ENCODE measurements at regions not wholly inside any gene's neighbourhood (a gene's known extent, or its start where the extent isn't known, plus 50 kb on each side); places are given as distances from the start of the nearest gene placed in this dataset.
A peak's percentile ranks its signal among the peaks of the same experiment; 100 is the strongest.
"Not testable (repeated sequence)": the region's sequence is repeated elsewhere in the genome, so short reads cannot be mapped to it uniquely, and the experiment has no call there.

DNA sequence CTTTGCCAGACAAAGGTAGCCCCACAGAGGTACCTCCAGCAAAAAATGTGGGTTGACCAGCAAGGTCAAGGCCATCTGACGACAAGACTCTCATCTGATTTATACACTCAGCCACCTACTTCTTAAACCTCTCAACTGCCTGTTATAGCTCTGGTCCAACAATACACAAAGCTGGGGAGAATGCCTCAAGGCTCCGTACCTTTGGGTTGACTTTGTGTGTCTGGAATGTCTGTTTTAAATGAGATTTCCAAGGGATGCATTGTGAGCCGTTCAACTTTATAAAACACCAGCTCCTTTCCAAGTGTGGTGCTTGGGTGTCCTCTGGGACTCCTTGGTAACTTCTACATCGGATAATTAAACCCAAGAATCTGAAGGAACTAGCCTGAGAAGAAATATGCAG is 167.0 kb upstream of the RPL34 start:
- no peak for DNase-seq

DNA sequence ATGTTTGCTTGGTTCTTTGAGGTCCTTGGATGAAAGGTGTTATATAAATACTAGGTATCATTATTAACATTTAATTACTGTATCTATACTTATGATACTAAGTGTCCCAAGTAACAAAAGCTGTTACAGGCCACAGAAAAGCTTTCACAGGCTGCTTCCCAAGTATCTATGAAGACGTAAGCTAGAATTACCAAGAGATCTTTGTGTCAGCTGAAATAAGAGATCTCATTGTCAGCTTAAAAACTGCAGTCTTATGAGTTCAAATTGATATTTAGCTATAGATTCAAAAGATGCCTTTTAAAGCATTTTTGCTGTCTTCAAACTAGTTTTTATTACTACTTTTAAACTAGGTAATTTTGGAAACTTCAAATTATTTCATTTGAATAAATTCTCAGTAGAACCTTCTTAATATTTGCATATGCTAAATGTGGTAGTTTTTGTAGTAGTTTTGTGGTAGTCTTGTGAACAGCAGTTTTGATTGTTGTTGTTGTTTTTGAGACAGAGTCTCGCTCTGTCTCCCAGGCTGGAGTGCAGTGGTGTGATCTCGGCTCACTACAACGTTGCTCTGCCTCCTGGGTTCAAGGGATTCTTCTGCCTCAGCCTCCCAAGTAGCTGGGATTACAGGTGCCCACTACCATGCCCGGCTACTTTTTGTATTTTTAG is 170.0 kb upstream of the RPL34 start:
- DNase-seq = no peak

DNA sequence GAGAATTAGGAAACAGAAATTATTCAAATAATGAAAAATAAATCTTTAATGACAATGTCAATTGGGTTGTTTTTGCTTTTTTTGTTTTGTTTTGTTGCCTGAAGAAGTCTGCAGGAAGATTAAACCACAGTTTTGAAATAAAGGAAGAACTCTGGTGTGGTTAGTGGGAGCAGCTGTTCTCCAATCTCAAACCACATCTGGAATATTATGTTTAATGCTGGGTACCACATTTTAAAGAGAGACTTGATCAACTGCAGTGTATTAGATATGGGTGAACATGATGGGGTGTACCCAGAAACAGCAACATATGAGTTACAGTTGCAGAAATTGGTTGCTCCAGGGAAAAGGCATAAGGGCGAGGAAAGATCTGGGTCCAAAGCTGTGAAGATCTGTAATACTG is 171.2 kb upstream of the RPL34 start:
- no peak for DNase-seq

DNA sequence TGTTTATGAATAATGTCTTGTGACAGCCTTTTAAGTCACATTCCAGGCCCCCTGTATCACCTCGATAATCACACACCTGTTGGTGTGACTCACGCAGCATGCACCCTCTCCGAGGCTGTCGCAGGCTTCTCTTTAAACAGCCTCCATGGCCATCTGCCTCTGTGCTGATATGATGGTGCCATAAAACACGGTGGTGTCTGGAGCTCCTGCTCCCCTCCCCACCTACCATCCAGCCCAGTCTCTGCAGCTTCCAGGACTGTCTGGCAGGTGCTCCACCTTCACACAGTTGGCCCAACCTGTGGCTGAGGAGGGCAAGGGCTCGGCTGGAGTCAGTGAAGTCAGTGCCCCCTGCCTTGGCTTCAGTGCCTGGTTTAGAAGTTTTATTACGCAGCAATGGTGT is 173.8 kb upstream of the RPL34 start:
- DNase-seq = no peak

DNA sequence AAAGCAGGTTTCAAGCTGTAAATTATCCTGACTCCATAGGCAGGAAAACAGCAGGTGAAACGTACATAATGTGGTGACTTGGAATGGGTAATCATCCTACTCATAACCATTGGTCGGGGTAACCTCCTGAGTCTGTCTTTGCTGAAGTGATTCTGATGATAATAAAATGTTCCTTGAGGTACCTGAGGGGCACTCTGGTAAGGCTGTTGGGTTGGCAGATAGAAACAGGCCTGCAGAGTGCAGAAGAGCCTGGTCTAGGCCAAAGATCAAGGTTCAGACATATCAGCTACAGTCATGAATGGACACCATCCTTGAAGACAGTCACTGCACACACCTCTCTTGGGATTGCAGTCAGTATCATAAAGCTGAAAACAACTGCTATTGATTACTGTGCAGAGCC is 174.7 kb upstream of the RPL34 start:
- DNase-seq = no peak

DNA sequence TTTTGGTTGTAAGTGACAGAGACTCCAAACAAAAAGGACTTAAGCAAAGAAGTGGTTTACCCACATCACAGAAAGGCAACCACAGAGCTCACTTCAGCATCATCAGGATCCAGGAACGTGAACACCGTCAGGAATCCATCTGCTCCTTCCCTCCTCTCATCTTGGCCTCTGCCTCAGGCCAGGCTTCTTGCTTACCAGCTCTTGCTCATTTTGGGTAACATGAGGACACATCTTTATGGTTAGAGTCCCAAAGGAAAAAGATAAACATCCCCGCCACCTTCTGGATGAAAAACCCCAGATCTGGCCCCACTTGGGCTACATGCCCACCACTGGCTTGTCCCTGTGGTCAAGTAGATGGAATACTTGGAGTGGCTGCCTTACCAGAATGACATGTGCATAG is 176.8 kb upstream of the RPL34 start:
- no peak for DNase-seq

DNA sequence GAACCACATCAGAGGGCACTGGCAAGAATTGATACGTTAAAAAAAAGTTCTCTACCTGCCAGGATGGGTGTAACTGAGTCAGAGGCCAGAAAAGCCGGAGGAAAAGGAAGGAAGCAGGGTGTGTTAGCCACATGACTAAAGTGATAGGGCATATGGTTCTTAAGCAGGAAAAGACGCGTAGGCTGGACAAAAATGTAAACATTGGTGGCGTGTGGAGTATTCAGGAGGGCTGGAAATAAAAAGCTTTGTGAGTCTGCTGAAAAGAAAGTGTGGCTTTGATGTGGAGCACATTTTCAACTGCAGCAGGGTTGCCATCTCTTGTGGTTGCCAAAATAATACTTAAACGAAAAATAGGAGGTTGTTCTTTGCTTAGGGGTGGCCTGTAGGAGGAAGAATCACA is 186.5 kb upstream of the RPL34 start:
- no peak for DNase-seq

DNA sequence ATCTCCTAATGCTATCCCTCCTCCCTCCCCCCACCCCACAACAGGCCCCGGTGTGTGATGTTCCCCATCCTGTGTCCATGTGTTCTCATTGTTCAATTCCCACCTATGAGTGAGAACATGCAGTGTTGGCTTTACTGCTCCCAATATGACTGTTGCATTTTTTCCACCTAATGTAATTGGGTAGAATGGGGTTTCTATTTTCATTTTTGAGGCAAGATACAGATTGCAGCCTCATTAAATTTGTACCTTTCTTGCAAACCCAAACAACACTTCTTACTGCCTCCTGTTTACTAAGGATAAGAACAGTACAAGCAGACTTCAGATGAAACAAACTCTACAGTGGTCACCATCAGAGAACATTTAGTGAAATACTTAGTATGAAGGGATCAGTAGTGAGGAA is 187.0 kb upstream of the RPL34 start:
- DNase-seq = not testable (repeated sequence)

DNA sequence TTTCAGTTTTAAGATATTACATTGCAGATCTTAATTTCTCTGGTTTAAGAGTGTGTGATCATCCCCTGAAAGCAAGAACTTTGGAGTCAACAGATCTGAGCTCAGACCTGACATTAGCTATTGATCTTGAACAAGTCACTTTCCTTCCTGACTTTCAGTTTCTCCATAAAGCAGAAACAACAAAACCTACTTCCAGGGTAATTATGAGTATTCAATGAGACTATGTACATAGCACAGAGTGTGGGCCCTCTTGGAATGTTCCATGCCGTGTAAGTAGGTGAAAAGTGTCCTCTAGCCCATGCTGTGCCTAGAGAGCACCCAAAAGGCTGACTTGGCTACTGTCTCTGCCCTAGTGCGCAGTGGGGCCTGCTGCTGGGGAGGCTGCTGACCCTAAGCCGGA is 188.0 kb upstream of the RPL34 start:
- DNase-seq = no peak

DNA sequence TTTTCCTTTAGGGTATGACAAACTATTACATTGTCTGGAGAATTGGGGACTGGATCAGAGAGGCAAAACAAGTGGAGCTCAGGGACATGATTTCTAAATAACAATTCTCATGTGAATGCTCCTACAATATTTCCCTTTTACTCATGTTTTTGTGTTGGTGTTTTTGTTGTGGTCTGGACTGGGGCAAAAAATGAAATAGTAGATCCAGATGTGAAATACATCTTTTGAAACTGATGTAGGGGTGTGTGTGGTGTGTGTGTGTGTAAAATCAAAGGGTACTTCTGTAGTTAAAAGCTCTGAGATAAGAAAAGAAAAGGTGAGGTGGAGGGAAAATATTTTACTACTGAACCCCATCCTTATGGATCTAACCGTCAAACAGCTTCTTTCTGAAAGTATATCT is 188.4 kb upstream of the RPL34 start:
- DNase-seq = no peak

DNA sequence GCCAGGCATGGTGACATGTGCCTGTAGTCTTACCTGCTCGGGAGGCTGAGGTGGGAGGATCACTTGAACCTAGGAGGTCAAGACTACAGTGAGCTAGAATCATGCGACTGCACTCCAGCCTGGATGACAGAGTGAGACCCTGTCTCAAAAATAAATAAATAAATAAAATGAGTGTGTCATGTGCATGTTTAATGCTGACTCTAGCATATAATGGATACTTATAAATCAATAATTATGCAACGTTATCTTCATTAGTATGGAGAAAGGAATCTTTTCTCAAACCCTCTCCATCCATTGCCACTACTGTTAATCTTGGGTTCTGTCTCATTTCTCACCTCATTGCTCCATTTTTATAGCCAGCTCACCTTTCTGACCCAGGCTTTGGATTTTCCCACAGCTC is 189.5 kb upstream of the RPL34 start:
- DNase-seq = no peak

DNA sequence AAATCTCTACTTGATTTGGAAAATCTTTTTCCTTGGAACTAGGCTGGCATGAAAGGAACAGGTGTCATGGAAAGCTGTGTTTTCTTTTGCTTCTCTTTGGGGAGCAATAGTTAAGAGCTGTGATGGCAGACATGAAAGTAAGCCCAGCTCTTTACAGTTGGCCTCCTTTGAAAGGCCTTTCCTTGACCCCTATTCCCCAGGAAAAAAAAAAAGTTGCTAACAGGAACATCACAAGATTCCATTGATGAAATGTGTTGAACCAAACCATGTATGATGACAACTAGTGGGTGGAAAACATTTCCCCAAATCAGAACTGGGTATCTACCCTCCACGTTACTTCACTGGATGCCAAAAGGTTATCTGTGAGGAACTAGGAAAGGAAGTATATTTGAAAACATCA is 190.7 kb upstream of the RPL34 start:
- DNase-seq = no peak

DNA sequence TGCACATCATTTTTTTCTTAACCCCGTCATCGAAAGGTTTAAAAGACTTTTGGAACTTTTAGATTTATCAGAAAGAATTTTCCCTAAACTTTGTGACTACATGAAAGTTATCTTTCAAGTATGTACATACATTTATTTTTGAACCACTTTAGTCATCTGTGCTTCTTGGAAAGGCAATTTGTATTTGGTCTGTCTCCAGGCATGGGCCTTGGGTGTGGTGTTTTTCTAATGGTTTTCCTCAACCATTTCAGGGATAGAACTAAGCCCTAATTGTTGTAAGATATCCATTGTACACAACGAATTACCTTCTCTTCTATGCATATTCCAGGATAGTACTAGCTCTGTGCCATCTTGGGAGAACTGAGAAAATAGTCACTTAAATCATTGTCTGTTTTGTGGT is 191.5 kb upstream of the RPL34 start:
- no peak for DNase-seq

DNA sequence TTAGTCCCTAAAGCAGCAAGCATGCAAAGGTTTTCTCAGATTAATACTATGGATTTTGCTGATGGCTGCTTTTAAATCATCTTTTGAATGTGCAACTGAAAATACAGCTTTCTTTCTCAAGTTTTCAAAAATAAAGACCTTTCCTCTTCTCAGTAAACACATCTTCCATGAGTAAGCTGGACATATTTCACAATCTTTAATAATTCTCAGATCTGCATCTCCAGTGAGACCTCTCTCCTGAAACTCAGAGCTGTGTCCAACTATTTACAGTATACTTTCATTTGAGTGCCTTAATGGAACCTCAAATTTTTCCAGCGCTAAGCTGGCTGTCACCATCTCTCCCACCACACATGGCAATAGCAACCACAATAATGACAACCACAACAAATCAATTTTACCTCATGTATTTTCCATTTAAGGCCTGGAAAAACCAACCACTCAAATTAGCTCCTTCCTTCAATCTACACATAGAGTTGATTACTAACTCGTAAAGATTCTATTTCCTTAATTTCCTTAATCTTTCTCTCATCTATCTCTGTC is 192.4 kb upstream of the RPL34 start:
- DNase-seq = no peak

DNA sequence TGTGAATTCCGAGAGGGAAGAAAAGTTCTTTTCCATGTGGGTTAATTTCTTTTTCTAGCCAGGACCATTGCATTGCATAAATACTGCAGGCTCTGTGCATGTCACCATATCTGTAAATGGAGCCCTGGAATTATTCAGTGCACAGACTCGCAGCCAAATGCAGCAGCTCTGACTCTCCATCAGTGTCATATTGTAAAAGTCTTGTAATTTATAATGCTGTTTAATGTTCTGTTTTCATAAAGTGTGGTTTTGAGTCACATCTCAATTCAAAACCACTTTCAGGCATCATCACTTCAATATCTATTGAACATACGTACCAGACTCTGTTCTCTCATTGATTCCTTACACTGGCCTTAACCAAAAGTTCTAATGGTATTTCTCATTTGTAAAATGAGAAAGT is 193.9 kb upstream of the RPL34 start:
- no peak for DNase-seq

DNA sequence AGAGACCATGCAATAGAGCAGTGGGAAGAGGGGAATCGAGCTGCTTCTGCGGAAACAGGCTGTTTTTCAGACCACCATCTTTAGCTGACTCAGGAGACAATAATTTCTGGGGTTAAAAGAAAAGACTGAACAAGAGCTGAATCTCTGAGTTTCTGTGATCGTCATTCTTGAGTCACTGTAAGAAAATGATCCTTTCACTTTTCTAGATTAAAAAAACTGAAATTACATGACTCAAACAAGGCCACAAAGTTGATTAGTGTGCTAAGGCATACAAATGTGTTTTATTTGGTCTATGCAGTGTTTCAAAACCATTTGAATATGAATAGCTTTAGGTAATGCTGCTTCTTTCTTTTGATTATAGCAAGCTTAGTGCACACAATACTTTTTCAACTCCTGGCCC is 194.4 kb upstream of the RPL34 start:
- DNase-seq = peak; percentile 7

DNA sequence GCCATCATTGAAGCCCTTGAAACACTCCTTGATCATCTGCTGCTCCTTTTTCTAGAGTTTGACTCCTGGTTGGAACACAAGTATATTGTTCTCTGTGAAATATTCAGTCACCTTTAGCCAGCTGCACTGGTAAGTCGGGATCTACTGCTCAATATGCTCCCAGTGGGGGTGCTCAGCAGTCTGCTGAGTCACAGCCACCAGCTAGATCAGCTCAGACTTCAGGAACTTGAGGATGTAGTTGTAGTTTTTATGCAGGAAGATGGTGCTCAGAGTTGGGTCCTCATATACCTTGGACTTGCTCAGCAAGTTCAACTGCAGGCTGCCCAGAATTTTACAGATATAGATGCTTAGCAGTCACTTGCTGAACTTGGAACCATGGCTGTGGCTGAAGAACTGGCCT is 202.5 kb upstream of the RPL34 start:
- DNase-seq = no peak

DNA sequence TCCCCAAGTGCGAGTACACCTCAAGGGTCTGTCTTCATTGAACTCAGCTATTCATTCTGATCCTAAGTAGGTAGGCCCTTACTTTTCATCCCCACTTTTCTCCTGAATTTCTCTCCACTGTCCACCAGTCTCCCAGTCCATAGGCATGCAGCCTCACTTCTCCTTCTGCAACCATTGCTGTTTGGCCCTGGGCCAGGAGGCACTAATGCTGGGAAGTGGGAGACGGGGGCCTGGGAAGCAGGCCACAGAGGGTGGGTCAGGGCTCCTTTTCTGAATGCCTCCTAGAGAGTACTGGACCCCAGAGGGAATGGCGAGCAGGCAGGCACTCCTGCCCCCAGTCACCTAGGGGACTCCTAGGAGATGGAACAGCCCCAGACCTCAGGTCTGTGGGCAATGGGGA is 203.5 kb upstream of the RPL34 start:
- DNase-seq = no peak

DNA sequence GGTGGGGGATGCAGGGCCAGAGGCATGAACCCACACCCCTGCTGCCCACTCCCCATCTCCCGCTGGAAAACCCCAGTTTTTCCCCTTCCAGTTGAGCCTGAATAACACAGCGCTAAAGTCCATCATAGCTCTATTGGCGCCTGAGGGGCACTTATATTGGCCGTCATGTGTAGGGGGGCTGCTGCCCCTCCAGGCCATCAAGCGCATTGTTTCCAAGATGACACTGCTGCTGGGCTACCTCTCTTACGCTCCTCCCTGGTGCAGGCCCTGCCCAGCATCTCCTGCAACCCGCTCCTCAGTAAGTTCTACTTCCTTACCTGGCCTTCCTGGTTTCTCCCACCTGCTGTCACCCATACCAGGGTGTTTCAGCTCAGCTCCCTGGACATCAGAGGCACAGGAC is 205.0 kb upstream of the RPL34 start:
- DNase-seq = no peak

DNA sequence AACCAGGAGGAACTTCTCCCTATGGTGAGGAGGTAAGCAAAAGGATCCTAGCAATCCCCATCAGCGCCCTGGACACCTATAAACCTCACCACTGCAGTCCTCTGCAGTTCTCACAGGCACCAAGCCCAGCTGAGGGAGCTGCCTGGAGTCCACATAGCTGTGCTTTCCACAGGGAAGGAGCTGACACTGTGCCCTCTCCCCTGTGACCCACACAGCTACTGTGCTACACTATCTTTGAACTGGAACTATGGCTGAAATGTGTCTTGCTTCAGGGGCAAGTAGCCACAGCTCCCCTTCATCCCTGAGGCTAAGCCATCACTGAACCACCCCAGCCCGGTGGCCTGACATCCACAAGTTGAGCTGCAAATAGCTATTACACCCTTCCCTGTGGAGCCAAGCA is 208.5 kb upstream of the RPL34 start:
- DNase-seq = no peak

DNA sequence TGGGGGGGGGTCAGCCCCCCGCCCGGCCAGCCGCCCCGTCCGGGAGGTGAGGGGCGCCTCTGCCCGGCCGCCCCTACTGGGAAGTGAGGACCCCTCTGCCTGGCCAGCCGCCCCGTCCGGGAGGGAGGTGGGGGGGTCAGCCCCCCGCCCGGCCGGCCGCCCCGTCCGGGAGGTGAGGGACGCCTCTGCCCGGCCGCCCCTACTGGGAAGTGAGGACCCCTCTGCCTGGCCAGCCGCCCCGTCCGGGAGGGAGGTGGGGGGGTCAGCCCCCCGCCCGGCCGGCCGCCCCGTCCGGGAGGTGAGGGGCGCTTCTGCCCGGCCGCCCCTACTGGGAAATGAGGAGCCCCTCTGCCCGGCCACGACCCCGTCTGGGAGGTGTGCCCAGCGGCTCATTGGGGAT is 210.7 kb upstream of the RPL34 start:
- DNase-seq = not testable (repeated sequence)

DNA sequence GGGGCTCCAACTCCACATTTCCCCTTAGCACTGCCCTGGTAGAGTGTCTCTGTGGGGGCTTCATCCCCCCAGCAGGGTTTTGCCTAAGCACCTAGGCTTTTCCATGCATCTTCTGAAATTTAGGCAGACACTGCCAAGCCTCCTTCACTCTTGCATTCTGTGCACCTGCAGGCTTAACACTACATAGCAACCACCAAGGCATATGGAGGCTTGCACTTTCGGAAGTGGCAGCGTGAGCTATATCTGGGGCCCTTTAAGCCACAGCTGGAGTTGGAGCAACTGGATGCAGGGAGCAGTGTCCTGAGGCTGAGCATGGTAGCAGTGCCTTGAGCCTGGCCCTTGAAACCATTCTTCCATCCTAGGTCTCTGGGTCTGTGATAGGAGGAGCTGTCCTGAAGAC is 214.8 kb upstream of the RPL34 start:
- DNase-seq = no peak

DNA sequence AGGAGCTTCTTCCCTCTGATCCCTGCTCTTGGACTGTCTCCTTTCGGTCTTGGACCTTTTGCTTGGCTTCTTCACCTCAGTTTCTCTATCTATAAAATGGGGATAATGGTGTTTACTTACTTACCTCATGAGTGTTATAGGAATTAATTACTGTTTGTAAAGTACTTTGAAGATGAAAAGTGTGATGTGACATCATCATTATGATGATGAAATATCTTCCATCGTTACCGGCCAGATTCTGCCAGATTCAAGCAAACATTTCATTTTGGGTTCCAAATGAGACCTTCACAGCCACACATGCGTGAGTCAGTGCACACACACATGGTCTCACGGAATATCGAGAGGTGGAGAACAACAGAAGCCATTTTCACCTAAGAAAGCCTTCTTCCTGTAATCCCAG is 220.1 kb upstream of the RPL34 start:
- no peak for DNase-seq

DNA sequence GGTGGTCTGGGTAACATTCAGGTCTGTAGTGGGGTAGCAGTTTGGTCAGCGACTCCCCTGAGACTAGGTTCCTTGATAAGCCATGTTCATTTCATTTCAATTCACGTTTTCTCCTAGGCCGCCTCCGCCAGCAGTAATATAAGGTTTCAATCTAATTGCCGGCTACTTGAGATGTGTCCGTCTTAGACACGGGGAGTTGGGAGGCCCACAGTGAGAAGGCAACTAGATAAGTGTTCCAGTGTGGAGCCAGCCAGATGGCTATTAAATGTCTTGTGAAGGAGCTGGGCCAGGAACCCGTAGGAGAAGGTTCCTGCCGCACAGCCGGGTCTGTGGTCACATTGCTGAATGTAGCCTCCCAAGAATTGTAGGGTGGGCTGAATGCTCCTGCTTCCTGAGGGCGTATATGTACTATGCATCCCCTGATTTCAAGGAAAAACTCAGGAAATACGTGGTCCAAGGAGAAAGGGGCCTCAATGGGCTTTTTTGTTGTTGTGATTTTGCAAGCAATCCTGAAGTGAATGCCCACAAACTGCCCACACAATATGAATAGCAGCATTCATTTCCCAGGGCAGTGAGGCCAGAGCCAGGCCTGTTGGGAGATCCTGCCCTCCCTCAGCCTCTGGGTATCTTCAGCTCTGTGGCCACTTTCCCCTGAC is 220.6 kb upstream of the RPL34 start:
- no peak for DNase-seq

DNA sequence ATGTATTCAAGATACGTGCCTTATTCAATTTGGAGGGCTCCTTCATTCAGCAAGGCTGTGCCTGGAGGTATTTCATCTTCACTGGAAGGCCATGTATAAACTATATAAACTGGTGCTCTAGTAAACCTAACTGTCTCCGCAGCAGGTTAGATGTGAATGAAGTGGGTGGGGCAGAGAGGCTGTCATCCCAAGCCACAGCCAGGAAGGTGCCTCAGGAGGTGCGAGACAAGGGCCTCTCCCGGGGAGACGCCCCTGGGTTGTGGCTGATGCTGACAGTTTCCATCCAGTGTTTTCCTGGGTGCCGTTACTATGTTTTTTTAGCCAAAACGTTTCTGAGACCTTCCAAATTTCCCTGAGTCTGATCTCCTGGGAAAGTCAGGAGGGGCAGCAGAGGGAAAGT is 221.5 kb upstream of the RPL34 start:
- no peak for DNase-seq

Data from T1000 (cell line).